Upper lobe of left lung (tissue), 6 donors: ENCODE measurements at regions not wholly inside any gene's neighbourhood (a gene's known extent, or its start where the extent isn't known, plus 50 kb on each side); places are given as distances from the start of the nearest gene placed in this dataset.

Experiments used
- ATAC-seq, 2 donors: fragments of 200-7000 bp; cut with Tn5 transposase; one replicate each; pipeline ENCODE4 v1.9.1; 2022; ENCODE audit warnings: mild to moderate bottlenecking in 2 of 2, moderate library complexity in 2 of 2; ENCODE audit not compliant: low FRiP score in 2 of 2
- DNase-seq, 2 donors: peaks; one replicate each; pipeline ENCODE4 v3.0.0-alpha.2; 2019 to 2020
- H3K27ac ChIP-seq, 4 donors: fragments of 200-600 bp; sonication (generic); one replicate each; pipeline ENCODE4 v1.5.1; 2016 to 2019
- H3K27me3 ChIP-seq, 4 donors: fragments of 200-600 bp; sonication (generic); one replicate each; pipeline ENCODE4 v1.5.1; 2017 to 2019
- H3K36me3 ChIP-seq, 4 donors: fragments of 200-600 bp; sonication (generic); one replicate each; pipeline ENCODE4 v1.5.1; 2016 to 2019
- H3K4me1 ChIP-seq, 4 donors: fragments of 200-600 bp; sonication (generic); one replicate each; pipeline ENCODE4 v1.5.1; 2018 to 2019
- H3K4me3 ChIP-seq, 4 donors: fragments of 200-600 bp; sonication (generic); one replicate each; pipeline ENCODE4 v1.5.1; 2017 to 2019; ENCODE audit warnings: mild to moderate bottlenecking in 2 of 4, moderate library complexity in 1 of 4
- H3K9me3 ChIP-seq, 4 donors: fragments of 200-600 bp; sonication (generic); one replicate each; pipeline ENCODE4 v1.5.1; 2018 to 2019
- CTCF ChIP-seq, 6 experiments: fragments of 450-650 bp in 4 of 6; fragments of 200-600 bp in 2 of 6; sonication (generic) in 2 of 6; IDR thresholded peaks; one replicate each; pipeline ENCODE4 v1.5.1; 2016 to 2019; ENCODE audit warnings: antibody characterized with exemption in 6 of 6
- EP300 ChIP-seq, 4 donors: sonication (generic); formaldehyde crosslinking; IDR thresholded peaks; one replicate each; pipeline ENCODE4 v1.5.1; 2017; ENCODE audit warnings: antibody characterized with exemption in 4 of 4, control low read depth in 2 of 4
- POLR2A ChIP-seq, 4 donors: fragments of 450-650 bp; IDR thresholded peaks; one replicate each; pipeline ENCODE4 v1.5.1; 2016 to 2017; ENCODE audit warnings: antibody characterized with exemption in 4 of 4, mild to moderate bottlenecking in 2 of 4
- POLR2AphosphoS5 ChIP-seq, 2 donors: sonication (generic); formaldehyde crosslinking; IDR thresholded peaks; one replicate each; pipeline ENCODE4 v1.5.1; 2017; ENCODE audit warnings: antibody characterized with exemption in 2 of 2
- WGBS, 2 donors: methylation state at CpG; one replicate each; pipeline ENCODE4 v1.1.5; 2017 to 2018; 5-methylcytosine and 5-hydroxymethylcytosine counted together
- donor health status: DM: no; HTN: no; CAD: no; lungs with moderate emphysema.
- donor health status: DM: no; HTN: yes; CAD: no; lungs with severe emphysema.

GRCh38 chr3:20322085-20322484 lies 136.1 kb upstream of the SGO1 start:
- TF ChIP-seq CTCF (IDR thresholded peaks at IDR 0.05) (no peak), EP300 (IDR thresholded peaks at IDR 0.05) (no peak), POLR2AphosphoS5 (IDR thresholded peaks at IDR 0.05) (no peak), POLR2A (IDR thresholded peaks at IDR 0.05) (no peak)
- Histone ChIP-seq H3K27me3 (no peaks in the 10 kb centered on the region), H3K36me3 (no peaks in the 10 kb centered on the region), H3K27ac (no peak overlapping the region), H3K4me1 (no peaks in the 10 kb centered on the region), H3K4me3 (no peak overlapping the region), H3K9me3 (no peaks in the 10 kb centered on the region)
- WGBS, 2 donors: 68 to 85% methylated on average over 1 of the region's 1 CpG
- no peak for DNase-seq
- no peak for ATAC-seq

GRCh38 chr3:20321391-20322047 lies 135.5 kb upstream of the SGO1 start:
- DNase-seq: peak in 1 of 2 donors; percentile 24
- ATAC-seq: no peak
- WGBS, 2 donors: 92 to 93% methylated on average over 8 of the region's 8 CpGs

DNA sequence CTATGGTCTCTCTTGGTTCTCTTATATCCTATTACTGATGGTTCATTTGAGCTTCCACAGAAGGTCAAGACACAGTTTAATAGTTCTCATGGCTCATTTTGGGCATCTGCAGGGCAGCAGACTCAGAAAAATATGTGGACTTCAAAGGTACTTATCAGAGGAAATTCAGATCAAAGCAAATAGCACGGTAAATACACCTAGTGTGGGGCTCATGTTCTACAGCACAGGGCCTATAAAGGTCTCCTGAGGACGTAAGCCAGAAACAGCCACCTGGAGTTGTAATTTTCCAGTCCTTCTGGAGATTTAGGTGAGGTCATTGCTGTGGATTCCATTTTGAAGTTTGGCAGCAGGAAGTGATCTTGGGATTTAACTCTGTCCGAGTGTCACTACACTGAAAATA lies 134.5 kb upstream of the SGO1 start:
- TF ChIP-seq CTCF (IDR thresholded peaks at IDR 0.05) (no peak), POLR2A (IDR thresholded peaks at IDR 0.05) (no peak), EP300 (IDR thresholded peaks at IDR 0.05) (no peak), POLR2AphosphoS5 (IDR thresholded peaks at IDR 0.05) (no peak)
- WGBS, 2 donors: 41 to 60% methylated on average over 3 of the region's 3 CpGs
- no peaks in the 10 kb centered on the region for H3K27me3 ChIP-seq
- H3K9me3 ChIP-seq: no peaks in the 10 kb centered on the region
- no peaks in the 10 kb centered on the region for H3K36me3 ChIP-seq
- DNase-seq (peak in 1 of 2 donors; percentile 25), ATAC-seq (no peak)
- no peaks in the 10 kb centered on the region for H3K4me1 ChIP-seq
- H3K27ac ChIP-seq: no peak overlapping the region
- no peak overlapping the region for H3K4me3 ChIP-seq

More at GRCh38 chr3:20321391-20322047, 135.5 kb upstream of the SGO1 start:
- H3K27ac ChIP-seq: no peak overlapping the region
- no peaks in the 10 kb centered on the region for H3K4me1 ChIP-seq
- H3K27me3 ChIP-seq: no peaks in the 10 kb centered on the region
- TF ChIP-seq CTCF (IDR thresholded peaks at IDR 0.05): no peak
- no peak for TF ChIP-seq POLR2AphosphoS5 (IDR thresholded peaks at IDR 0.05)
- no peak for TF ChIP-seq EP300 (IDR thresholded peaks at IDR 0.05)
- no peak for TF ChIP-seq POLR2A (IDR thresholded peaks at IDR 0.05)
- H3K4me3 ChIP-seq: no peak overlapping the region
- H3K36me3 ChIP-seq: no peaks in the 10 kb centered on the region
- no peaks in the 10 kb centered on the region for H3K9me3 ChIP-seq

GRCh38 chr3:20319551-20319950 lies 133.5 kb upstream of the SGO1 start:
- Histone ChIP-seq H3K4me1 (no peaks in the 10 kb centered on the region), H3K27me3 (no peaks in the 10 kb centered on the region), H3K27ac (no peak overlapping the region), H3K36me3 (no peaks in the 10 kb centered on the region), H3K9me3 (no peaks in the 10 kb centered on the region), H3K4me3 (no peak overlapping the region)
- TF ChIP-seq CTCF (IDR thresholded peaks at IDR 0.05) (no peak), POLR2A (IDR thresholded peaks at IDR 0.05) (no peak), EP300 (IDR thresholded peaks at IDR 0.05) (no peak), POLR2AphosphoS5 (IDR thresholded peaks at IDR 0.05) (no peak)
- DNase-seq: no peak
- no peak for ATAC-seq

DNA sequence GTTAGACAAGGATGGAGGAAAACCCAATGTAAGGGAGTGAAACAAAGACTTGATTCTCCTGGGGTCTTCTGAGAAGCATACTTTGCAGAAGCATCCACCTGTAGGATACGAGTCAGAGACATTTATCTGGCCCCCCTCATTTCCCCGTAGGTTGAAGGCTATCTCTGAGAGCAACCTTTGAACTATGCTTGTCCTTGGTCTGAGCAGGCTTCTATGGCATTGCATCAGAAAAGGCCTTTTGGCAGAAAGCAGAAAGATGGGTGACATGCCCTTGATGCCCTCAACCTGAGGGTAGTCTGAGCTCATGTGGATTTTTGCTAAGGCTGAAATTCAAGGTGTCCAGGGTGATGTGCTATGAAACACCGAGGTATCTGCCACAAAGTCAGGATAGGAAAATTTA lies 131.6 kb upstream of the SGO1 start:
- Histone ChIP-seq H3K27me3 (no peaks in the 10 kb centered on the region), H3K36me3 (no peaks in the 10 kb centered on the region), H3K9me3 (no peaks in the 10 kb centered on the region), H3K4me1 (no peaks in the 10 kb centered on the region), H3K4me3 (no peak overlapping the region), H3K27ac (no peak overlapping the region)
- ATAC-seq: no peak
- DNase-seq: no peak
- 50 to 93% methylated on average over 3 of the region's 3 CpGs for WGBS, 2 donors
- TF ChIP-seq POLR2A (IDR thresholded peaks at IDR 0.05) (no peak), EP300 (IDR thresholded peaks at IDR 0.05) (no peak), CTCF (IDR thresholded peaks at IDR 0.05) (no peak), POLR2AphosphoS5 (IDR thresholded peaks at IDR 0.05) (no peak)
